B cell (primary cell): ENCODE measurements at regions not wholly inside any gene's neighbourhood (a gene's known extent, or its start where the extent isn't known, plus 50 kb on each side); places are given as distances from the start of the nearest gene placed in this dataset.

ENCODE experiments used
- ATAC-seq: fragments of 200-7000 bp; cut with Tn5 transposase; one replicate; pipeline ENCODE4 v1.10.0; 2021; ENCODE audit warnings: low read depth, mild to moderate bottlenecking, moderate number of reproducible peaks, moderate library complexity
- CTCF ChIA-PET: fragments of 350-600 bp; sonication (Branson Sonifier 250); formaldehyde crosslinking; loops from one replicate; lab custom pipeline; 2021; ENCODE audit warnings: antibody characterized with exemption, inconsistent platforms; lab: Charles Lee
- POLR2A ChIA-PET: fragments of 350-600 bp; sonication (Branson Sonifier 250); formaldehyde crosslinking; loops from one replicate; lab custom pipeline; 2021; ENCODE audit warnings: antibody characterized with exemption; lab: Charles Lee
- DNase-seq: peaks from one replicate; pipeline ENCODE4 v3.0.0; 2013
- H2AFZ ChIP-seq: 2 replicates; pipeline ENCODE4 v1.6.1; 2012; ENCODE audit warnings: mild to moderate bottlenecking, low read depth, low read length; ENCODE audit not compliant: insufficient read depth, poor library complexity, severe bottlenecking
- H3K27ac ChIP-seq, 2 donors: 1 replicate in 1 of 2; 2 replicates in 1 of 2; pipeline ENCODE4 v1.5.1; 2012 to 2013; ENCODE audit warnings: low read length in 2 of 2, mild to moderate bottlenecking in 2 of 2, moderate library complexity in 1 of 2
- H3K27me3 ChIP-seq, 4 experiments: fragments of 200-600 bp in 1 of 4; sonication (generic) in 1 of 4; replicated peaks in 1 of 4; 1 replicate in 2 of 4; 2 replicates in 2 of 4; pipeline versions ENCODE4 v1.6.1 to v1.7.0; 2013 to 2016; ENCODE audit warnings: low read length in 3 of 4, mild to moderate bottlenecking in 2 of 4, mixed read lengths in 1 of 4, moderate library complexity in 1 of 4; ENCODE audit not compliant: insufficient read depth in 4 of 4, control insufficient read depth in 3 of 4; ENCODE audit errors: control extremely low read depth in 1 of 4
- H3K36me3 ChIP-seq, 2 experiments: replicated peaks in 1 of 2; 1 replicate in 1 of 2; 2 replicates in 1 of 2; pipeline versions ENCODE4 v1.6.1 to v1.7.1; 2013; ENCODE audit warnings: low read length in 1 of 2; ENCODE audit not compliant: insufficient read depth in 2 of 2, control insufficient read depth in 1 of 2; ENCODE audit errors: control extremely low read depth in 1 of 2, extremely low read depth in 1 of 2
- H3K4me1 ChIP-seq, 2 donors: fragments of 200-600 bp in 1 of 2; sonication (generic) in 1 of 2; 1 replicate in 1 of 2; 2 replicates in 1 of 2; pipeline versions ENCODE4 v1.5.1 to v1.6.1; 2013 to 2017; ENCODE audit warnings: low read length in 2 of 2; ENCODE audit not compliant: control insufficient read depth in 2 of 2, insufficient read depth in 2 of 2
- H3K4me2 ChIP-seq: replicated peaks from 2 replicates; pipeline ENCODE3; 2012; ENCODE audit warnings: mild to moderate bottlenecking, low read depth, low read length; ENCODE audit not compliant: poor library complexity, severe bottlenecking
- H3K4me3 ChIP-seq, 5 experiments: fragments of 200-600 bp in 1 of 5; sonication (generic) in 1 of 5; 1 replicate in 3 of 5; 2 replicates in 2 of 5; pipeline versions ENCODE4 v1.5.1 to v1.7.0; 2011 to 2016; ENCODE audit warnings: low read length in 4 of 5, mild to moderate bottlenecking in 4 of 5, low read depth in 2 of 5, control low read depth in 1 of 5, moderate library complexity in 1 of 5; ENCODE audit not compliant: insufficient read depth in 1 of 5; ENCODE audit errors: control extremely low read depth in 1 of 5, extremely low read depth in 1 of 5
- H3K79me2 ChIP-seq: fragments of 200-600 bp; sonication (generic); one replicate; pipeline ENCODE4 v1.6.0; 2016; ENCODE audit warnings: low read length; ENCODE audit not compliant: control insufficient read depth, insufficient read depth
- H3K9ac ChIP-seq: fragments of 200-600 bp; sonication (generic); 2 replicates; pipeline ENCODE4 v1.6.1; 2017; ENCODE audit warnings: mild to moderate bottlenecking, low read length, moderate library complexity
- H3K9me3 ChIP-seq, 3 donors: one replicate each; pipeline versions ENCODE4 v1.6.1 to v1.7.1; 2013; ENCODE audit warnings: low read length in 2 of 3; ENCODE audit not compliant: control insufficient read depth in 2 of 3, insufficient read depth in 1 of 3; ENCODE audit errors: control extremely low read depth in 1 of 3
- H4K20me1 ChIP-seq: 2 replicates; pipeline ENCODE4 v1.6.0; 2012; ENCODE audit warnings: mild to moderate bottlenecking, low read length; ENCODE audit not compliant: insufficient read depth, control insufficient read depth, poor library complexity, severe bottlenecking
- H3K27ac Mint-ChIP-seq: one replicate; pipeline ENCODE4 v1.8.0; 2021; ENCODE audit warnings: mixed read lengths
- H3K27me3 Mint-ChIP-seq: one replicate; pipeline ENCODE4 v1.8.0; 2021; ENCODE audit warnings: mixed read lengths
- H3K4me1 Mint-ChIP-seq: one replicate; pipeline ENCODE4 v1.8.0; 2021; ENCODE audit warnings: mixed read lengths
- H3K4me3 Mint-ChIP-seq: one replicate; pipeline ENCODE4 v1.8.0; 2021; ENCODE audit warnings: mixed read lengths
- H3K9me3 Mint-ChIP-seq: one replicate; pipeline ENCODE4 v1.8.0; 2022; ENCODE audit warnings: mixed read lengths; ENCODE audit not compliant: insufficient read depth
- CTCF ChIP-seq: fragments of 200-600 bp; IDR thresholded peaks from one replicate; pipeline ENCODE4 v1.8.0; 2022; ENCODE audit warnings: antibody characterized with exemption, mild to moderate bottlenecking
- EZH2 ChIP-seq: IDR thresholded peaks from 2 replicates; pipeline ENCODE4 v1.6.1; 2012; ENCODE audit warnings: borderline replicate concordance, low read depth, mild to moderate bottlenecking, moderate library complexity, low read length; ENCODE audit not compliant: insufficient read depth, poor library complexity, severe bottlenecking
- WGBS: methylation state at CpG from one replicate; pipeline ENCODE4 v1.1.5; 2013; ENCODE audit warnings: missing lambda C conversion rate; ENCODE audit not compliant: insufficient coverage; 5-methylcytosine and 5-hydroxymethylcytosine counted together
- intact Hi-C: fragments of 100-400 bp; cut with micrococcal nuclease; formaldehyde crosslinking; loops from one replicate; pipeline ENCODE4 v1.10.0; 2022

- Histone ChIP-seq H3K36me3 (no peaks in the 10 kb centered on the region), H2AFZ (no peak overlapping the region), H3K4me1 (no peaks in the 10 kb centered on the region), H3K79me2 (no peaks in the 10 kb centered on the region), H3K4me3 (no peak overlapping the region), H3K27me3 (no peaks in the 10 kb centered on the region), H3K27ac (no peak overlapping the region), H3K9ac (no peak overlapping the region), H3K9me3 (peaks cover 2 to 10% (median 8%) of the 10 kb centered on the region in 3 donors), H4K20me1 (no peaks in the 10 kb centered on the region), H3K4me2 (no peak overlapping the region)
- Mint-ChIP-seq H3K27me3 (no peaks in the 10 kb centered on the region), H3K4me1 (no peaks in the 10 kb centered on the region), H3K27ac (no peak overlapping the region), H3K9me3 (peaks cover 6% of the 10 kb centered on the region), H3K4me3 (no peak overlapping the region)
- ChIA-PET POLR2A (no interaction called here), CTCF (no interaction called here)
- no peak for DNase-seq
- TF ChIP-seq CTCF (no peak), EZH2 (no peak)
- no peak for ATAC-seq
- WGBS = no CpG with 5 or more reads among the region's 3 CpGs
- intact Hi-C loops = no loop called here
These were observed 139.3 kb upstream of the NR3C1 start for GRCh38 chr5:143542798-143543144.

GRCh38 chr5:143541943-143542797 lies 138.7 kb upstream of the NR3C1 start:
- no peaks in the 10 kb centered on the region for H3K36me3 ChIP-seq
- no peak for ATAC-seq
- H3K9ac ChIP-seq = no peak overlapping the region
- Mint-ChIP-seq H3K27me3 (no peaks in the 10 kb centered on the region), H3K9me3 (peaks cover 3% of the 10 kb centered on the region), H3K4me1 (no peaks in the 10 kb centered on the region), H3K27ac (no peak overlapping the region), H3K4me3 (no peak overlapping the region)
- H3K9me3 ChIP-seq = peaks cover 2 to 10% (median 8%) of the 10 kb centered on the region in 3 donors
- TF ChIP-seq EZH2 = no peak
- no peak for TF ChIP-seq CTCF
- 42% methylated on average over 2 of the region's 6 CpGs for WGBS
- no peaks in the 10 kb centered on the region for H3K4me1 ChIP-seq
- H3K4me3 ChIP-seq = no peak overlapping the region
- H3K27me3 ChIP-seq = no peaks in the 10 kb centered on the region
- H3K4me2 ChIP-seq = no peak overlapping the region
- H3K27ac ChIP-seq = no peak overlapping the region
- no peaks in the 10 kb centered on the region for H4K20me1 ChIP-seq
- H3K79me2 ChIP-seq = no peaks in the 10 kb centered on the region
- H2AFZ ChIP-seq = no peak overlapping the region
- ChIA-PET POLR2A (no interaction called here), CTCF (no interaction called here)
- no peak for DNase-seq
- intact Hi-C loops = no loop called here
